PC-3 (cell line): ENCODE measurements at regions not wholly inside any gene's neighbourhood (a gene's known extent, or its start where the extent isn't known, plus 50 kb on each side); places are given as distances from the start of the nearest gene placed in this dataset.

Experiments
- EZH2 ChIP-seq: fragments of 300-600 bp; sonication (generic); IDR thresholded peaks from one replicate; pipeline ENCODE4 v1.6.1; 2017; ENCODE audit warnings: antibody characterized with exemption, mild to moderate bottlenecking, low read length; ENCODE audit not compliant: unreplicated experiment
- EZH2phosphoT487 ChIP-seq: fragments of 300-600 bp; sonication (generic); IDR thresholded peaks from 2 replicates; pipeline ENCODE4 v1.6.1; 2018; ENCODE audit warnings: mild to moderate bottlenecking, antibody characterized with exemption, low read length, borderline replicate concordance
- TF ChIP-seq, protein P1 (sequence below): fragments of 300-600 bp; sonication (generic); conservative IDR thresholded peaks from 2 replicates; pipeline ENCODE4 v1.5.1; 2017; ENCODE audit warnings: antibody characterized with exemption, low read depth, mild to moderate bottlenecking, low read length

DNA sequence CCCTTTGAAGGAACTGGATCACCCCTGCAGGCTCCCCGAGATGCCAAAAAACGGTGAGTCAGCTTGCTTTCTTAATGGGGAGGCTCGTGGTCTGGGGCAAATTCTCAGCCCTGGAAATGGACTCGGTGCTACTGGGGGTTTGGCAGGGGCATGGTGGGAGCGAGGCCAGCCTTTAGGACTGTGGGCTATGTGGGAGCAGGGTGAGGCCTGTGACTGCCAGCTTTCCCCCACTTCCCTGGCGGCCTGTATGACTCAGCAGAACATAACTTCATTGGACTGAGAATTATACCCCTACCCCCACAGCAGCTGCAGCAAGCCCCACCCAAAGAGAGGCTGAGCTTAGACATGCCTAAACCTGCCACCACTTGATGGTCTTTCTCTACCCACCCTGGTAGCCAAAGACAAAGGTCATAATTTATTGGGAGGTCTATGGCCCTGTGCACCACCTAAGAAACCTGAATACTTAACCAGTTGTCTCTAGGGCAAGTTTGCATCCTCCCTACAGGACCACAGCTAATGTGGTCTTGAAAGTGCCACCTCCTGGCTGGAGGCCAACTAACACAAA is 325.3 kb downstream of the TLE1 start:
- TF ChIP-seq EZH2 (no peak), EZH2phosphoT487 (no peak)
- TF ChIP-seq, protein P1, sequence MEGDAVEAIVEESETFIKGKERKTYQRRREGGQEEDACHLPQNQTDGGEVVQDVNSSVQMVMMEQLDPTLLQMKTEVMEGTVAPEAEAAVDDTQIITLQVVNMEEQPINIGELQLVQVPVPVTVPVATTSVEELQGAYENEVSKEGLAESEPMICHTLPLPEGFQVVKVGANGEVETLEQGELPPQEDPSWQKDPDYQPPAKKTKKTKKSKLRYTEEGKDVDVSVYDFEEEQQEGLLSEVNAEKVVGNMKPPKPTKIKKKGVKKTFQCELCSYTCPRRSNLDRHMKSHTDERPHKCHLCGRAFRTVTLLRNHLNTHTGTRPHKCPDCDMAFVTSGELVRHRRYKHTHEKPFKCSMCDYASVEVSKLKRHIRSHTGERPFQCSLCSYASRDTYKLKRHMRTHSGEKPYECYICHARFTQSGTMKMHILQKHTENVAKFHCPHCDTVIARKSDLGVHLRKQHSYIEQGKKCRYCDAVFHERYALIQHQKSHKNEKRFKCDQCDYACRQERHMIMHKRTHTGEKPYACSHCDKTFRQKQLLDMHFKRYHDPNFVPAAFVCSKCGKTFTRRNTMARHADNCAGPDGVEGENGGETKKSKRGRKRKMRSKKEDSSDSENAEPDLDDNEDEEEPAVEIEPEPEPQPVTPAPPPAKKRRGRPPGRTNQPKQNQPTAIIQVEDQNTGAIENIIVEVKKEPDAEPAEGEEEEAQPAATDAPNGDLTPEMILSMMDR: no peak
